Memory B cell (primary cell): ENCODE measurements at regions not wholly inside any gene's neighbourhood (a gene's known extent, or its start where the extent isn't known, plus 50 kb on each side); places are given as distances from the start of the nearest gene placed in this dataset.
A peak's percentile ranks its signal among the peaks of the same experiment; 100 is the strongest.

Experiments used
- ATAC-seq: fragments of 150-1000 bp; cut with Tn5 transposase; 2 replicates; pipeline ENCODE4 v1.10.0; 2021; ENCODE audit warnings: low read depth, mild to moderate bottlenecking, moderate library complexity
- DNase-seq, 2 donors: peaks; one replicate each; pipeline ENCODE4 v3.0.0; 2022; ENCODE audit warnings: low spot score in 2 of 2
- H3K27ac Mint-ChIP-seq: one replicate; pipeline ENCODE4 v1.8.0; 2022; ENCODE audit warnings: mild to moderate bottlenecking, moderate library complexity, mixed read lengths
- H3K27me3 Mint-ChIP-seq: one replicate; pipeline ENCODE4 v1.8.0; 2022; ENCODE audit warnings: mixed read lengths
- H3K36me3 Mint-ChIP-seq: one replicate; pipeline ENCODE4 v1.8.0; 2022; ENCODE audit warnings: mild to moderate bottlenecking, mixed read lengths
- H3K4me1 Mint-ChIP-seq: one replicate; pipeline ENCODE4 v1.8.0; 2022; ENCODE audit warnings: mixed read lengths
- H3K4me3 Mint-ChIP-seq: one replicate; pipeline ENCODE4 v1.8.0; 2022; ENCODE audit warnings: mild to moderate bottlenecking, moderate library complexity, mixed read lengths
- H3K9me3 Mint-ChIP-seq: one replicate; pipeline ENCODE4 v1.8.0; 2022; ENCODE audit warnings: mixed read lengths

DNA sequence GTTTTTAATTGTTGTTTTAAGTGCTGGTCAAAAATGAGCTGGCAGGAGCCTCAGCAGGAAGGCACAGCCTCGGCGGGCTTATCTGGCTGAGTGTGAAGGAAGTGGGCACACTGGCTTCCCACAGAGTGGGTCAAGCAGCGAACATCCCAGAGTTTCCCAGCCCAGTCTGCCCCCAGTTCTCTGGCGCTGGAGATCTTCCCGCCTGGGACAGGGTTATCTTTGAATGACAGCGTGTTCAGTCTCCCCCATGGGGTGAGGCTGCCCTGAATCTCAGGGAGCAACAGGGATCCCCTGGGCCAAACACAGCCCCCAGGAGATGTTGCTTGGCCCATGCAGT is 122.2 kb upstream of the PTPN1 start:
- ATAC-seq = no peak
- no peaks in the 10 kb centered on the region for H3K4me1 Mint-ChIP-seq
- no peak overlapping the region for H3K27ac Mint-ChIP-seq
- no peak for DNase-seq
- H3K9me3 Mint-ChIP-seq = peaks cover 2% of the 10 kb centered on the region
- H3K36me3 Mint-ChIP-seq = peaks cover 5% of the 10 kb centered on the region
- H3K27me3 Mint-ChIP-seq = peaks cover 20% of the 10 kb centered on the region
- no peak overlapping the region for H3K4me3 Mint-ChIP-seq

DNA sequence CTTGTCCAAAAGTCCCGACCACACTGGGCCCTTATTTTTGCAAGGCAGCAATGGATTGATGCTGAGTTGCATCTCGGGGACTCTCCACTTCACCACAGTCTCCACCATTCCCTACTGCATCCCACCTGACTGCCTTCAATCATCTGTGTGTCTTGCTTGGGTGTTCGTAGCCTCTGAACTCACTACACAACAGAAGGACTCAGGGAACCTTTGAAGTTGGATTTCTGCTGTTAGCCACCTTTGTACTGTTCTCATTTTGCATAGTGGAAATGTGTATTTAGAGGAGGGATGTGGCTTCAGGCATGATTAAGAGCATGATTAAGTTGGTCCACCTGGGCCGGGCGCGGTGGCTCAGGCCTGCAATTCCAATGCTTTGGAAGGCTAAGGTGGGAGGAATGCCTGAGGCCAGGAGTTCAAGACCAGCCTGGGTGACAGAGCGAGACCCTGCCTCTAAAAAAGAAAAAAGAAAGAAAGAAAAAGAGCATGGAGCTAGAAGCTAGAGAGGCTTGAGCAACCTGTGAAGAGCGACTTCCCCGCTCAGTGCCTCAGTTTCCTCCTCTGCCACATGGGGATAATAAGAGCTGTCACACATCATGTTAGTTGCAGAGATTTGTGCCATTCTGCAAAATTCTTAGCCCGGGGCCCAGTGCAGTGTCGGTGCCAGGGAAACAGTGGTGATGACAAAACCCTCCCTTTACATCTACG is 121.3 kb upstream of the PTPN1 start:
- no peak overlapping the region for H3K27ac Mint-ChIP-seq
- DNase-seq (no peak), ATAC-seq (no peak)
- H3K27me3 Mint-ChIP-seq = peaks cover 19% of the 10 kb centered on the region
- H3K4me1 Mint-ChIP-seq = no peaks in the 10 kb centered on the region
- H3K36me3 Mint-ChIP-seq = peaks cover 5% of the 10 kb centered on the region
- H3K9me3 Mint-ChIP-seq = peaks cover 2% of the 10 kb centered on the region
- H3K4me3 Mint-ChIP-seq = no peak overlapping the region

DNA sequence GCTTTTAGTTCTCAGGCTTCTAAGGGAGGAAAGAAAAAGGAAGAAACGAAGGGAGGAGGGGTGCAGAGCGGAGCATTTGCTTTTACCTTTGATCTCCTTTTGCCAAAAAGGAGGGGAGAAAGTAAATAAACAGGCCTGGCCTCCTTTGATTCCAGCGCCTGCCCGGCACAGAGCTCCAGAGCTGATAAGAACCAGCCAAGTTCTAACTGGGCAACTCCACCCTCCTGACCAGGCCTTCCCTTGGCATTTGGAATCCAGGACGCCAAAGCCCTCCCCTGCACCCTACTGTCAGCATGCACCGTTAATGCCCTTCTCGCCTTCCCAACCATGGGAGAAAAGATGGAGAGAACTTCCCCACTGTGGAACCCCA is 120.8 kb upstream of the PTPN1 start:
- DNase-seq (no peak), ATAC-seq (no peak)
- Mint-ChIP-seq H3K27ac (no peak overlapping the region), H3K36me3 (peaks cover 3% of the 10 kb centered on the region), H3K4me1 (no peaks in the 10 kb centered on the region), H3K27me3 (peaks cover 19% of the 10 kb centered on the region), H3K9me3 (peaks cover 2% of the 10 kb centered on the region), H3K4me3 (no peak overlapping the region)

DNA sequence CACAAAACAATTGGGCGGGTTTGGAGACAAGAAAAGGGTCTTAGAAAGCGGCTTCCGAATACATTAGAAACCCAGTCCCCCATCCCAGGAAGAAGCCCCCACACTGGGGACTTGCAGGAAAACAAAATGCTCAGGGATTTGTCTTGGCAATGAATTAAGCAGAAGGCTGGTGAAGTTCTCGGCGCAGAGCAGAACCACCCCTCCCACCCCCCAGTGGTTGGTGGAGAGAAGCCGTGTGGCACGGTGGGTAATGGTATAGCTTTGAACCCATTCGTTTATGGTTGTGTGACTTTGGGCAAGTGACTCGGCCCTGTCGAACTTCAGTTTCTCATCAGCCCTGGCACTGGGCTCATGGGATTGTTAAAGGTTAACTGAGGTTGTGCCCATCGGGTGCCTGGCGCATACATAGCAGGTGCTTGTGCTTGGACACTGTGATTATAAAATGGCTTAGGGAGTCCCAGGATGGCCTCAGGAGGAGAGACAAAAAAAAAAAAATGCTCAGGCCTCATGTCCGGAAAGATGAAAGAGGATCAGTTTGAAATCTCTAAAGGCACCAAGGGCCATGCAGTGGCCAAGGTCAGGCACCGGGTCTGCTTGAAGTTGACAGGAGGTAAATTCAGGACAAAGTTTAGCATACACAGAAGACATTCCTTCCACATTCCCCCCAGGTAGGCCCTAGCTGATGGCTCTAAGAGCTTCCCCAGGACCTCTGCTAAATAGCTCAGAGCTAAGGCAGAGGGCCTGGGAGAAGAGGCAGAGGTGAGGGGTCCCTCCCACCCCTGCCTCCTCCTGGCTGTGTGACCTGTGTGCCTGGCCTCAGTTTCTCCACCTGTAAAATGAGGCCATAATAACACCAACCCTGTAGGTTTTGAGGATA is 120.1 kb upstream of the PTPN1 start:
- ATAC-seq (no peak), DNase-seq (no peak)
- H3K27me3 Mint-ChIP-seq = peaks cover 18% of the 10 kb centered on the region
- no peak overlapping the region for H3K4me3 Mint-ChIP-seq
- no peak overlapping the region for H3K27ac Mint-ChIP-seq
- H3K36me3 Mint-ChIP-seq = peaks cover 3% of the 10 kb centered on the region
- peaks cover 6% of the 10 kb centered on the region for H3K4me1 Mint-ChIP-seq
- peaks cover 2% of the 10 kb centered on the region for H3K9me3 Mint-ChIP-seq

DNA sequence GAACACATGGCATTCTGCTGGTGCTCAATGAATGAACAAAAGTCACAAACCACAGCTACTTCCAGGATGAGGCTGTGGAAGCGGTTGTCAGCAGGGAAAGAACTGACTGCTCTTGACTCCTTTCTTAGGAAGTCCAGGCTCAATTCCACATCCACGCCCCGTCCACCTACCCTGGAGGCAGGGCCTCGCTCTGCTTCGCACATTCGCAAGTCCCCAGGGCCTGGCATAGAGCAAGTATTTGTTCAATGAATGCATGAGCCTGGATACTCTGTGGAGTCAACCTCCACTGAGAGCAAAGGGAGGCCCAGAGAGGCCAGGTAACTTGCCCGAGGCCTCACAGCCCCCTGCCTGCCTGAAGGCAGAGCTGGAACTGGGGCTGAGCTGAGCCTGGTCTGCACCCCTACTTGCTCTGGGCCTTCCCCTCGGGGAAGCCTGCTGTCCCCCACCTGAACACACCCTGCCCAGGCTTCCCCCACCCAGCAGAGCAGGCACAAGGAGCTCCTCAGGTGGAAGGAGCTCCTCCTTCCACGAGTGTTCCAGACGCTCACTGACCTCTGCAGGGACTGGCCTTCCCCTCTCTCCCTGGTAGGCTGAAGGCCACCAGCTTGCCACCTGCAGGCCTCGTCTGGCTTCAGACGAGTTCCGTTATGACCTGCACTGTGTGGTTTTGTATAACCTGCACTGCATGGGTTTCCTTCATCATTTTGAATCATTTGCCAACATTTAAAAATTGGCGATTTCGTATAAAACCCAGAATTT is 119.3 kb upstream of the PTPN1 start:
- Mint-ChIP-seq H3K27ac (no peak overlapping the region), H3K36me3 (no peaks in the 10 kb centered on the region), H3K4me3 (no peak overlapping the region), H3K4me1 (peaks cover 8% of the 10 kb centered on the region), H3K9me3 (no peaks in the 10 kb centered on the region), H3K27me3 (peaks cover 12% of the 10 kb centered on the region)
- DNase-seq (no peak), ATAC-seq (no peak)

DNA sequence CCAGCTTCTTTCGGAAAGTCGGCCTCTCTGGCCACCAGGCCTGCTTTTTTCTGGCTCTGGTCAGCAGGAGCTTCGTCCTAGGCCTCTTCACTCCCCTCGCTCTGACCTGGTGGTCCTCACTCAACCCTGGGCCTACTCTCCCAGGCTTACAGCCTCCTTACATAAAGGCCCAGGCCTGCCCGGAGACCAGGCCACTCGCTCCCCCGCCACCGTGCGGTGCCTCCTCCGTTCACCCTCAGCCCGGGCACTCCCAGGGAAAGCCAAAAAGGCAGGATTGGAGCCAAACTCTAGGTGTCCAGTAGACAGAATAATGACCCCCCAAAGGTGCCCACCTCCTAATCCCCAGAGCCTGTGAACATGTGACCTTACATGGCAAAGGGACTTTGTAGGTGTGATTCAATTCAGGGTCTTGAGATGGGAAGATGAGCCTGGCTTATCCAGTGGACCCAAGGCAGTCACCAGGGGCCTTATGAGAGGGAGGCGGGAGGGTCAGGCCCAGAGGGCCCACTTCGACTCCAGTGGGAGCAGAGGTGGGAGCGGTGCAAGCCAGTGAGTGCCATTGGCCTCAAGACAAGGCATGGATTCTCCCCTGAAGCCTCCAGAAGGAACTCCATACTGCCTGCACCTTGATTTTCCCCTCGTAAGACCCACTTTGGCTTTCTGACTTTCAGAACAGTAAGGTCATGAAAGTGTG is 118.6 kb upstream of the PTPN1 start:
- ATAC-seq (no peak), DNase-seq (no peak)
- H3K36me3 Mint-ChIP-seq = no peaks in the 10 kb centered on the region
- H3K4me1 Mint-ChIP-seq = peaks cover 8% of the 10 kb centered on the region
- no peak overlapping the region for H3K4me3 Mint-ChIP-seq
- no peaks in the 10 kb centered on the region for H3K9me3 Mint-ChIP-seq
- H3K27me3 Mint-ChIP-seq = peaks cover 11% of the 10 kb centered on the region
- H3K27ac Mint-ChIP-seq = no peak overlapping the region

DNA sequence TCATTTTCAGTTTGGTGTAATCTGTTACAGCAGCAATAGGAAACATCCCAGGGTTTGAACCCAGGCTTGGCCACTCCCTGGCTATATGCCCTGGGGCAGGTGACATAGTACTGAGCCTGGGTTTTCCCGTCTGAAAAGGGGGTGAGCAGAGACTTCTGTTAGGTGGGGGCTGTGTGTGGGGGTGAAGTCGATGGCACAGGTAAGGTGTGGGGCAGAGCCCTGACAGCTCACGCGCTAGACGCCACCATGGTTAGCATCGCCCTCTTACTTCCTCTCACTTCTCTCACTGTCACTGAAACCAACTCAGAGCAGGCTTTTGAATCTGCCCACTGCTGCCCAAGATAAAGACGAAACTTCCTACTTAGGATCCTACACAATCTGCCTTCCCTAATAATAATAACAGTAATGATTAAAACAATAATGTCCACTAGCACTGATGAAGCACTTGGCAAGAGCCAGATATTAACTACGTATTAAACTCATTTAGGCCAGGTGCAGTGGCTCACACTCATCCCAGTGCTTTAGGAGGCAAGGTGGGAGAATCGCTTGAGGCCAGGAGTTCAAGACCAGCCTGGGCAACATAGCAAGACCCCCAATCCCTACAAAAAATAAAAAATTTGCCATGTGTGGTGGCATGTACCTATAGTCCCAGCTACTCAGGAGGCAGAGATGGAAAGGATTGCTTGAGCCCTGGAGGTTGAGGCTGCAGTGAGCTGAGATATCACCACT is 117.9 kb upstream of the PTPN1 start:
- no peak for ATAC-seq
- Mint-ChIP-seq H3K27me3 (peaks cover 12% of the 10 kb centered on the region), H3K27ac (no peak overlapping the region)

DNA sequence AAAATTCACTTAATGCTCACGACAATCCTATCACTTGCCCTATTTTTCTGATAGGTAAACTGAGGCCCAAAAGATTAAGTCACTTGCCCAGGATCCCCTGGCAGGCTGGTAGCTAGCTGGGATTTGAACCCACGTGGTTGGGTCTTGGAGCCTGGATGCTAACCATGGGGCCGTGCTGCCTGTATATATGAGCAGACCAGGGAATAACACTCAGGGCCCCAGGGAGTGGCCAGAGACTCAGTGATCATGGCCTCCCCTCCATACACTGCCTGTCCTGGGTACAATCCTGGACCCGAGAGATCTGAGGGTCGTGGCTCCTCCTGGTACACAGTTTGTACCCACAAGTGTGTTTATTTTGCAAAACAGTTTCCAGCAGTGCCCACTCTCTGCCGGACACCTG is 116.9 kb upstream of the PTPN1 start:
- H3K36me3 Mint-ChIP-seq = no peaks in the 10 kb centered on the region
- ATAC-seq (no peak), DNase-seq (no peak)
- peaks cover 8% of the 10 kb centered on the region for H3K4me1 Mint-ChIP-seq
- H3K27ac Mint-ChIP-seq = no peak overlapping the region
- H3K27me3 Mint-ChIP-seq = peaks cover 14% of the 10 kb centered on the region
- no peaks in the 10 kb centered on the region for H3K9me3 Mint-ChIP-seq
- H3K4me3 Mint-ChIP-seq = no peak overlapping the region

More for the DNA sequence above, 117.9 kb upstream of the PTPN1 start:
- peaks cover 8% of the 10 kb centered on the region for H3K4me1 Mint-ChIP-seq
- no peak for DNase-seq
- H3K9me3 Mint-ChIP-seq = no peaks in the 10 kb centered on the region
- no peaks in the 10 kb centered on the region for H3K36me3 Mint-ChIP-seq
- no peak overlapping the region for H3K4me3 Mint-ChIP-seq

DNA sequence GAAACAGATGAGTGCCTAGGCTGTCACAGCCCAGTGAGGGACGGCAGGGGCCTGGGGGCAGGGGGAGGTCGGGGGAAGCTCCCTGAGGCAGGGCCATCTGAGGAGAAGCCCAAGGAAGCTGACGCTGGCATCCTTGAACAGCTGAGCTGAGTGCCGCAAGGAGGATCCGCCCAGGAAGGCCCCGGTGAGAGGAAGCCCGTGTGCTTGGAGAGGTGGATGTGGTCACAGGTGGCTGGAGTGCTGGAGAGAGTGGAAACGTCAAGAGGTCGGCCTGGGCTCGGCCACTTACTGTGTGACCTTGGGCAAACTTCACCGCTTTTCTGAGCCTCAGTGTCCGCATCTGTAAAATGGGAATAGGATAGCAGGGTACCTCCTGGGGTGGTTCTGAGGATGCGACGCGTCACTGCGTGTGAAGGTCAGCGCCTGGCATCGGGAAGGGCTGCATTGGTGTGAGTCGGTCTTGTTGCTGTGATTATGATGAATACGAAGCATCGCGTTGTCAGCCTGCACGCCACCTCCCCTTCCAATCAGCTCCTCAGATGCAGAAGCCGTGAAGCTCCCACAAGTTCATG is 116.1 kb upstream of the PTPN1 start:
- Mint-ChIP-seq H3K36me3 (no peaks in the 10 kb centered on the region), H3K4me1 (peaks cover 8% of the 10 kb centered on the region), H3K27me3 (peaks cover 10% of the 10 kb centered on the region), H3K27ac (no peak overlapping the region), H3K9me3 (no peaks in the 10 kb centered on the region), H3K4me3 (no peak overlapping the region)
- ATAC-seq (no peak), DNase-seq (no peak)

DNA sequence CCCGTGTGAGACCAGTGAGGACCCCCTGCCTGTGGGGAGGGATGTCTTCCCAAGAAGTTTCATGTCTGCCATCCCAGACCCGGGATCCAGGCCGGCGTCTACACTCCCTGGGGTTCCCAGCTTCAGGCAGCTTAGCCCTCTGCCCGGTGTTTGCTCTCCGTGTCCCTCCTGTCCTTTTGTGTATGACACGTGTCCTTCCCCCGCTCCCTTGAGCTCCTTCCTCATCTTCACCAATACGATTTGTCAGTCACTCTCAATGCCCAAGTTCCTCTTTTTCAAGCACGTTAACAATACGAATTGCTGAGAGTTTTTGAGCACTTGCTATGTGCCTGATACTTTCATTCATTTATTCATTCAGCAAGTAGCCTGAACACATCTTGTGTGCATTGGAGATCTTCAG is 115.6 kb upstream of the PTPN1 start:
- ATAC-seq (peak; percentile 73), DNase-seq (peak in 1 of 2 donors; percentile 4)
- Mint-ChIP-seq H3K27me3 (peaks cover 8% of the 10 kb centered on the region), H3K4me1 (peaks cover 8% of the 10 kb centered on the region), H3K4me3 (peak overlapping the region; percentile 22), H3K27ac (no peak overlapping the region), H3K9me3 (no peaks in the 10 kb centered on the region), H3K36me3 (no peaks in the 10 kb centered on the region)

DNA sequence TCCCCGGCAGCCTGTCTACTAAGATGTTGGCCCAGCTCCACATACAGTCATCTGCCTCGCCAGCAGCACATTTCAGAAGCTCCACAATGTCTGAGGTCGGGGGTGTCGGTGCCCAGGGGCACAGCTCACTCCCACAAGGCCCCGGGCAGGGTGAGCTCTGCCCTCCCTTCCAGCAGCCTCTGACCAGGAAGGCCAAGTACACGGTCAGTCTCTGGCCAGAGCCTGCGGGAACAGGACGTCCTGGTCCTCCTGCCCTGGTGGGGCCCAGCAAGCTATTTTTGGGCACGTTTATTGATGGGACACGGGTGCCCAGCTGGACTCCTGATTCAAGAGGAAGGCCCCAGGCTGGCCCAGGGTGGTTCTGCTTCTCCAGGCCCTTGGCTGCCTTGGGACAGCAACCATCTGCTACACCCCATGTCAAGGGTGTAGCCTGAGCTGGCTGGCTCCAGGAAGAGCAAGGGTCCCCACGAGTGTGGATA is 114.9 kb upstream of the PTPN1 start:
- Mint-ChIP-seq H3K4me3 (peak overlapping the region; percentile 22), H3K36me3 (no peaks in the 10 kb centered on the region), H3K9me3 (no peaks in the 10 kb centered on the region), H3K27me3 (peaks cover 13% of the 10 kb centered on the region), H3K4me1 (peaks cover 8% of the 10 kb centered on the region), H3K27ac (no peak overlapping the region)
- ATAC-seq = no peak
- DNase-seq = no peak

DNA sequence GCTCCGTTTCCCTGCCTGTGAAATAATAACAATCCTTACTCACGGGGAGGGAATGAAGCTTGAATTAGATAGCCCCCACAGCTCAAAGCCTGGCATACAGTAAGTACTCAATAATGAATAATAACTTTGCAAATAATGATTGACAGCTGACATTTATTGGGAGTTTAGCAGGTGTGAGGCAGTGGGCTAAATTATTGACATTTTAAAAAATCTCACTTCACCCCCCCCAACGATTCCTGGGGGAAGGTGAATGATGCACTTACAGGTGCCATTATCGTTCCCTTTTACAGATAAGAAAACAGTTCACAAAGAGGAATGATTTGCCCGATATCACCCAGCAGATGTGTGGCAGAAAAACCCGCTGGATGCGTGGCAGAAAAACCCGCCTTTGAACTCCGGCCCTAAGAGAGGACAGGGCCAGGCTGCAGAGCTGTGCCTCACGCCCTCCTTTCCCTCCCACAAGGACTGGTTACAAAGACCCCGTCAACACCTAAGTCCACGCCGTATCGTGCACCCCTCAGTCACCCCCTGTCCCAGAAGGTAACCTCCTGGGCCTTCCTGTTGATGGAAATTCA is 114.2 kb upstream of the PTPN1 start:
- Mint-ChIP-seq H3K9me3 (no peaks in the 10 kb centered on the region), H3K27ac (no peak overlapping the region), H3K27me3 (peaks cover 13% of the 10 kb centered on the region), H3K4me3 (no peak overlapping the region), H3K36me3 (no peaks in the 10 kb centered on the region), H3K4me1 (peaks cover 8% of the 10 kb centered on the region)
- DNase-seq = no peak
- no peak for ATAC-seq

DNA sequence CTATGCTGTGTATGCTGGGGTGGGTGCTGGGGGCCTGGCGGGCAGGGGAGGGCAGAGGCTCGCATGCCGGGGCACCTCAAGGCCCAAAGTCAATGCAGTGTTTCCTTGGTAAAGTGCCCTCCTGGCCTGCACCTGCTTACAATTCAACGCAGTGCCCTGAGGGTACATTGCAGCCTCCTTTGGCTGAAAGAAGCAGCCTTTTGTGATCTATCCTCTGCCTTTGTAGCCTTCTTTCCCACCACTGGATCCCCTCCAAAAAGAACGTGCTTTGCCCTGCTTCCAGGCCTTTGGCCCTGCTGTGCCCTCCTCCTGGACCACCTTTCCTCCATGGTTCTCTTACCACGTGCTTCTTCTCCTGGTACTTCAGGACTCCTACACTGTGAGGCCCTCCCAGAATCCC is 113.6 kb upstream of the PTPN1 start:
- ATAC-seq (no peak), DNase-seq (no peak)
- no peak overlapping the region for H3K27ac Mint-ChIP-seq
- peaks cover 13% of the 10 kb centered on the region for H3K27me3 Mint-ChIP-seq
- H3K36me3 Mint-ChIP-seq = no peaks in the 10 kb centered on the region
- no peaks in the 10 kb centered on the region for H3K9me3 Mint-ChIP-seq
- H3K4me1 Mint-ChIP-seq = peaks cover 8% of the 10 kb centered on the region
- no peak overlapping the region for H3K4me3 Mint-ChIP-seq
